GM19468 (cell line): ENCODE measurements at regions not wholly inside any gene's neighbourhood (a gene's known extent, or its start where the extent isn't known, plus 50 kb on each side); places are given as distances from the start of the nearest gene placed in this dataset.

Source experiments
- ATAC-seq: cut with Tn5 transposase; IDR thresholded peaks from one replicate; pipeline ENCODE4 v1.9.1; 2021; ENCODE audit warnings: mild to moderate bottlenecking, moderate library complexity, moderate number of reproducible peaks; ENCODE audit not compliant: unreplicated experiment; ENCODE audit errors: extremely low read depth

- ATAC-seq = no peak
Observed at GRCh38 chr13:39890537-39890936, 235.1 kb downstream of the COG6 start.

GRCh38 chr13:39892721-39893685, 237.5 kb downstream of the COG6 start:
- no peak for ATAC-seq

GRCh38 chr13:39893808-39894207, 238.3 kb downstream of the COG6 start:
- no peak for ATAC-seq

- ATAC-seq = no peak
Observed at GRCh38 chr13:39894586-39894985, 239.1 kb downstream of the COG6 start.

GRCh38 chr13:39895254-39895653, 239.8 kb downstream of the COG6 start:
- ATAC-seq = no peak

- ATAC-seq = no peak
Observed at GRCh38 chr13:39897636-39898035, 242.2 kb downstream of the COG6 start.

- ATAC-seq = no peak
Observed at GRCh38 chr13:39900106-39900750, 244.8 kb downstream of the COG6 start.

- no peak for ATAC-seq
Observed at GRCh38 chr13:39904959-39905358, 249.5 kb downstream of the COG6 start.

GRCh38 chr13:39909634-39910033, 254.2 kb downstream of the COG6 start:
- no peak for ATAC-seq

- ATAC-seq = no peak
Observed at GRCh38 chr13:39910041-39910440, 254.6 kb downstream of the COG6 start.

GRCh38 chr13:39910833-39911232, 255.4 kb downstream of the COG6 start:
- ATAC-seq = no peak

- no peak for ATAC-seq
Observed at GRCh38 chr13:39913339-39913738, 257.9 kb downstream of the COG6 start.

- no peak for ATAC-seq
Observed at GRCh38 chr13:39913928-39914327, 258.5 kb downstream of the COG6 start.

GRCh38 chr13:39915418-39915817, 260.0 kb downstream of the COG6 start:
- no peak for ATAC-seq

- ATAC-seq = no peak
Observed at GRCh38 chr13:39916330-39916729, 260.9 kb downstream of the COG6 start.

GRCh38 chr13:39918620-39919236, 263.3 kb downstream of the COG6 start:
- no peak for ATAC-seq

GRCh38 chr13:39920613-39921012, 265.2 kb downstream of the COG6 start:
- ATAC-seq = no peak

GRCh38 chr13:39926345-39926744, 270.9 kb downstream of the COG6 start:
- no peak for ATAC-seq

GRCh38 chr13:39928261-39928660, 272.8 kb downstream of the COG6 start:
- ATAC-seq = no peak

GRCh38 chr13:39929583-39929982, 274.1 kb downstream of the COG6 start:
- no peak for ATAC-seq

GRCh38 chr13:39930060-39930459, 274.6 kb downstream of the COG6 start:
- ATAC-seq = no peak
